H7 (cell line): ENCODE measurements at regions not wholly inside any gene's neighbourhood (a gene's known extent, or its start where the extent isn't known, plus 50 kb on each side); places are given as distances from the start of the nearest gene placed in this dataset.
"Not testable (repeated sequence)": the region's sequence is repeated elsewhere in the genome, so short reads cannot be mapped to it uniquely, and the experiment has no call there.

ENCODE experiments used
- DNase-seq: peaks from one replicate; pipeline ENCODE4 v3.0.0; 2012
- H3K27me3 ChIP-seq: 2 replicates; pipeline ENCODE4 v1.6.0; 2011; ENCODE audit warnings: mild to moderate bottlenecking, low read length; ENCODE audit not compliant: control insufficient read depth, insufficient read depth
- H3K36me3 ChIP-seq: replicated peaks from 2 replicates; pipeline ENCODE4 v1.5.1; 2011; ENCODE audit warnings: low read length; ENCODE audit not compliant: control insufficient read depth, insufficient read depth
- H3K4me3 ChIP-seq: 2 replicates; pipeline ENCODE4 v1.5.1; 2011; ENCODE audit warnings: low read depth, mild to moderate bottlenecking, control low read depth, low read length, moderate library complexity; ENCODE audit not compliant: insufficient read depth

GRCh38 chr5:1575991-1576714 lies 52.4 kb upstream of the LPCAT1 start:
- not testable (repeated sequence) for H3K36me3 ChIP-seq, DNase-seq, H3K4me3 ChIP-seq, H3K27me3 ChIP-seq

- not testable (repeated sequence) for H3K27me3 ChIP-seq, H3K36me3 ChIP-seq, H3K4me3 ChIP-seq, DNase-seq
Observed at GRCh38 chr5:1575491-1575890, 51.7 kb upstream of the LPCAT1 start.

- not testable (repeated sequence) for DNase-seq, H3K4me3 ChIP-seq, H3K36me3 ChIP-seq, H3K27me3 ChIP-seq
Observed at GRCh38 chr5:1574023-1574318, 50.2 kb upstream of the LPCAT1 start.

- not testable (repeated sequence) for H3K4me3 ChIP-seq, H3K27me3 ChIP-seq, H3K36me3 ChIP-seq, DNase-seq
Observed at GRCh38 chr5:1573217-1574022, 49.7 kb upstream of the LPCAT1 start.
